ENCODE measurements at regions not wholly inside any gene's neighbourhood (a gene's known extent, or its start where the extent isn't known, plus 50 kb on each side); places are given as distances from the start of the nearest gene placed in this dataset.

DNA sequence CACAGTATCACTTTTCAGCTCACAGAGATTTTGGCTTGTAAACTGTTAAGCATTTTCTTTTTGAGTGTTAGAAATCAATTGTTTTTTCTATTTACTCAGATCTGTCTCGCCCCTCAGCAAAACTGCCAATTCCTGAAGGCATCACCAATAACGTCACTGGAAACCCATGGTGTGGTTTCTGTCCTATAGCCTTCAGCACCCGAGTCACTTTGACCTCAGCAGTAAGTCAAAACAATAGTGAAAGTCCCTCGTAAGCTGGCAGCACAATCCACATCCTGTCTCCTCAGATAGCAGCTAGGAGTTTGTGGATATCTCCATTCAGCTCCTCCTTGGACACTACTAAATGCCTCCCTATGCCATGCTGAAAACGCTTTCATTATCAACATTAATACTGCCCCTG, 1787.4 kb upstream of the ADGRL3 start:
- H3K4me2 ChIP-seq = no peak overlapping the region
- H3K9me3 Mint-ChIP-seq = peaks cover 12% of the 10 kb centered on the region; the same call in 2 of the 3 replicates
- no peaks in the 10 kb centered on the region for H3K4me1 ChIP-seq (ENCODE audit: insufficient read depth)
- ATAC-seq = no peak
- no peaks in the 10 kb centered on the region for H3K27me3 Mint-ChIP-seq (ENCODE audit: insufficient read depth, low read depth, poor library complexity)
- H3K36me3 ChIP-seq (ENCODE audit: insufficient read depth) = no peaks in the 10 kb centered on the region
- TF ChIP-seq, protein P1, sequence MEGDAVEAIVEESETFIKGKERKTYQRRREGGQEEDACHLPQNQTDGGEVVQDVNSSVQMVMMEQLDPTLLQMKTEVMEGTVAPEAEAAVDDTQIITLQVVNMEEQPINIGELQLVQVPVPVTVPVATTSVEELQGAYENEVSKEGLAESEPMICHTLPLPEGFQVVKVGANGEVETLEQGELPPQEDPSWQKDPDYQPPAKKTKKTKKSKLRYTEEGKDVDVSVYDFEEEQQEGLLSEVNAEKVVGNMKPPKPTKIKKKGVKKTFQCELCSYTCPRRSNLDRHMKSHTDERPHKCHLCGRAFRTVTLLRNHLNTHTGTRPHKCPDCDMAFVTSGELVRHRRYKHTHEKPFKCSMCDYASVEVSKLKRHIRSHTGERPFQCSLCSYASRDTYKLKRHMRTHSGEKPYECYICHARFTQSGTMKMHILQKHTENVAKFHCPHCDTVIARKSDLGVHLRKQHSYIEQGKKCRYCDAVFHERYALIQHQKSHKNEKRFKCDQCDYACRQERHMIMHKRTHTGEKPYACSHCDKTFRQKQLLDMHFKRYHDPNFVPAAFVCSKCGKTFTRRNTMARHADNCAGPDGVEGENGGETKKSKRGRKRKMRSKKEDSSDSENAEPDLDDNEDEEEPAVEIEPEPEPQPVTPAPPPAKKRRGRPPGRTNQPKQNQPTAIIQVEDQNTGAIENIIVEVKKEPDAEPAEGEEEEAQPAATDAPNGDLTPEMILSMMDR (conservative IDR thresholded peaks at IDR 0.05; ENCODE audit: low read depth in 2 of 2) = no peak
- no peak for TF ChIP-seq JUNB (IDR thresholded peaks at IDR 0.05; ENCODE audit: unreplicated experiment)
- TF ChIP-seq ZNF331 (CRISPR knock-in tag; IDR thresholded peaks at IDR 0.05; ENCODE audit: low read depth) = no peak
- no peak for TF ChIP-seq STAT1 (IDR thresholded peaks at IDR 0.05; ENCODE audit: unreplicated experiment)
- TF ChIP-seq EZH2phosphoT487 (IDR thresholded peaks at IDR 0.05; ENCODE audit: unreplicated experiment) = no peak
- TF ChIP-seq, protein P2, sequence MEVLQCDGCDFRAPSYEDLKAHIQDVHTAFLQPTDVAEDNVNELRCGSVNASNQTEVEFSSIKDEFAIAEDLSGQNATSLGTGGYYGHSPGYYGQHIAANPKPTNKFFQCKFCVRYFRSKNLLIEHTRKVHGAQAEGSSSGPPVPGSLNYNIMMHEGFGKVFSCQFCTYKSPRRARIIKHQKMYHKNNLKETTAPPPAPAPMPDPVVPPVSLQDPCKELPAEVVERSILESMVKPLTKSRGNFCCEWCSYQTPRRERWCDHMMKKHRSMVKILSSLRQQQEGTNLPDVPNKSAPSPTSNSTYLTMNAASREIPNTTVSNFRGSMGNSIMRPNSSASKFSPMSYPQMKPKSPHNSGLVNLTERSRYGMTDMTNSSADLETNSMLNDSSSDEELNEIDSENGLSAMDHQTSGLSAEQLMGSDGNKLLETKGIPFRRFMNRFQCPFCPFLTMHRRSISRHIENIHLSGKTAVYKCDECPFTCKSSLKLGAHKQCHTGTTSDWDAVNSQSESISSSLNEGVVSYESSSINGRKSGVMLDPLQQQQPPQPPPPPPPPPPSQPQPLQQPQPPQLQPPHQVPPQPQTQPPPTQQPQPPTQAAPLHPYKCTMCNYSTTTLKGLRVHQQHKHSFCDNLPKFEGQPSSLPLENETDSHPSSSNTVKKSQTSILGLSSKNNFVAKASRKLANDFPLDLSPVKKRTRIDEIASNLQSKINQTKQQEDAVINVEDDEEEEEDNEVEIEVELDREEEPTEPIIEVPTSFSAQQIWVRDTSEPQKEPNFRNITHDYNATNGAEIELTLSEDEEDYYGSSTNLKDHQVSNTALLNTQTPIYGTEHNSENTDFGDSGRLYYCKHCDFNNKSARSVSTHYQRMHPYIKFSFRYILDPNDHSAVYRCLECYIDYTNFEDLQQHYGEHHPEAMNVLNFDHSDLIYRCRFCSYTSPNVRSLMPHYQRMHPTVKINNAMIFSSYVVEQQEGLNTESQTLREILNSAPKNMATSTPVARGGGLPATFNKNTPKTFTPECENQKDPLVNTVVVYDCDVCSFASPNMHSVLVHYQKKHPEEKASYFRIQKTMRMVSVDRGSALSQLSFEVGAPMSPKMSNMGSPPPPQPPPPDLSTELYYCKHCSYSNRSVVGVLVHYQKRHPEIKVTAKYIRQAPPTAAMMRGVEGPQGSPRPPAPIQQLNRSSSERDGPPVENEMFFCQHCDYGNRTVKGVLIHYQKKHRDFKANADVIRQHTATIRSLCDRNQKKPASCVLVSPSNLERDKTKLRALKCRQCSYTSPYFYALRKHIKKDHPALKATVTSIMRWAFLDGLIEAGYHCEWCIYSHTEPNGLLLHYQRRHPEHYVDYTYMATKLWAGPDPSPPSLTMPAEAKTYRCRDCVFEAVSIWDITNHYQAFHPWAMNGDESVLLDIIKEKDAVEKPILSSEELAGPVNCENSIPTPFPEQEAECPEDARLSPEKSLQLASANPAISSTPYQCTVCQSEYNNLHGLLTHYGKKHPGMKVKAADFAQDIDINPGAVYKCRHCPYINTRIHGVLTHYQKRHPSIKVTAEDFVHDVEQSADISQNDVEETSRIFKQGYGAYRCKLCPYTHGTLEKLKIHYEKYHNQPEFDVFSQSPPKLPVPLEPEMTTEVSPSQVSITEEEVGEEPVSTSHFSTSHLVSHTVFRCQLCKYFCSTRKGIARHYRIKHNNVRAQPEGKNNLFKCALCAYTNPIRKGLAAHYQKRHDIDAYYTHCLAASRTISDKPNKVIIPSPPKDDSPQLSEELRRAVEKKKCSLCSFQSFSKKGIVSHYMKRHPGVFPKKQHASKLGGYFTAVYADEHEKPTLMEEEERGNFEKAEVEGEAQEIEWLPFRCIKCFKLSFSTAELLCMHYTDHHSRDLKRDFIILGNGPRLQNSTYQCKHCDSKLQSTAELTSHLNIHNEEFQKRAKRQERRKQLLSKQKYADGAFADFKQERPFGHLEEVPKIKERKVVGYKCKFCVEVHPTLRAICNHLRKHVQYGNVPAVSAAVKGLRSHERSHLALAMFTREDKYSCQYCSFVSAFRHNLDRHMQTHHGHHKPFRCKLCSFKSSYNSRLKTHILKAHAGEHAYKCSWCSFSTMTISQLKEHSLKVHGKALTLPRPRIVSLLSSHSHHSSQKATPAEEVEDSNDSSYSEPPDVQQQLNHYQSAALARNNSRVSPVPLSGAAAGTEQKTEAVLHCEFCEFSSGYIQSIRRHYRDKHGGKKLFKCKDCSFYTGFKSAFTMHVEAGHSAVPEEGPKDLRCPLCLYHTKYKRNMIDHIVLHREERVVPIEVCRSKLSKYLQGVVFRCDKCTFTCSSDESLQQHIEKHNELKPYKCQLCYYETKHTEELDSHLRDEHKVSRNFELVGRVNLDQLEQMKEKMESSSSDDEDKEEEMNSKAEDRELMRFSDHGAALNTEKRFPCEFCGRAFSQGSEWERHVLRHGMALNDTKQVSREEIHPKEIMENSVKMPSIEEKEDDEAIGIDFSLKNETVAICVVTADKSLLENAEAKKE (CRISPR knock-in tag; IDR thresholded peaks at IDR 0.05) = no peak
- TF ChIP-seq ZNF114 (CRISPR knock-in tag; IDR thresholded peaks at IDR 0.05) = no peak
- TF ChIP-seq, protein P3, sequence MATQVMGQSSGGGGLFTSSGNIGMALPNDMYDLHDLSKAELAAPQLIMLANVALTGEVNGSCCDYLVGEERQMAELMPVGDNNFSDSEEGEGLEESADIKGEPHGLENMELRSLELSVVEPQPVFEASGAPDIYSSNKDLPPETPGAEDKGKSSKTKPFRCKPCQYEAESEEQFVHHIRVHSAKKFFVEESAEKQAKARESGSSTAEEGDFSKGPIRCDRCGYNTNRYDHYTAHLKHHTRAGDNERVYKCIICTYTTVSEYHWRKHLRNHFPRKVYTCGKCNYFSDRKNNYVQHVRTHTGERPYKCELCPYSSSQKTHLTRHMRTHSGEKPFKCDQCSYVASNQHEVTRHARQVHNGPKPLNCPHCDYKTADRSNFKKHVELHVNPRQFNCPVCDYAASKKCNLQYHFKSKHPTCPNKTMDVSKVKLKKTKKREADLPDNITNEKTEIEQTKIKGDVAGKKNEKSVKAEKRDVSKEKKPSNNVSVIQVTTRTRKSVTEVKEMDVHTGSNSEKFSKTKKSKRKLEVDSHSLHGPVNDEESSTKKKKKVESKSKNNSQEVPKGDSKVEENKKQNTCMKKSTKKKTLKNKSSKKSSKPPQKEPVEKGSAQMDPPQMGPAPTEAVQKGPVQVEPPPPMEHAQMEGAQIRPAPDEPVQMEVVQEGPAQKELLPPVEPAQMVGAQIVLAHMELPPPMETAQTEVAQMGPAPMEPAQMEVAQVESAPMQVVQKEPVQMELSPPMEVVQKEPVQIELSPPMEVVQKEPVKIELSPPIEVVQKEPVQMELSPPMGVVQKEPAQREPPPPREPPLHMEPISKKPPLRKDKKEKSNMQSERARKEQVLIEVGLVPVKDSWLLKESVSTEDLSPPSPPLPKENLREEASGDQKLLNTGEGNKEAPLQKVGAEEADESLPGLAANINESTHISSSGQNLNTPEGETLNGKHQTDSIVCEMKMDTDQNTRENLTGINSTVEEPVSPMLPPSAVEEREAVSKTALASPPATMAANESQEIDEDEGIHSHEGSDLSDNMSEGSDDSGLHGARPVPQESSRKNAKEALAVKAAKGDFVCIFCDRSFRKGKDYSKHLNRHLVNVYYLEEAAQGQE (IDR thresholded peaks at IDR 0.05; ENCODE audit: unreplicated experiment) = no peak
- no peak for TF ChIP-seq EZH2 (IDR thresholded peaks at IDR 0.05; ENCODE audit: low read depth, unreplicated experiment)
- TF ChIP-seq CREB1 (CRISPR knock-in tag; IDR thresholded peaks at IDR 0.05; ENCODE audit: low read depth) = no peak
- TF ChIP-seq NANOG (IDR thresholded peaks at IDR 0.05; ENCODE audit: borderline replicate concordance) = no peak
- TF ChIP-seq, protein P4, sequence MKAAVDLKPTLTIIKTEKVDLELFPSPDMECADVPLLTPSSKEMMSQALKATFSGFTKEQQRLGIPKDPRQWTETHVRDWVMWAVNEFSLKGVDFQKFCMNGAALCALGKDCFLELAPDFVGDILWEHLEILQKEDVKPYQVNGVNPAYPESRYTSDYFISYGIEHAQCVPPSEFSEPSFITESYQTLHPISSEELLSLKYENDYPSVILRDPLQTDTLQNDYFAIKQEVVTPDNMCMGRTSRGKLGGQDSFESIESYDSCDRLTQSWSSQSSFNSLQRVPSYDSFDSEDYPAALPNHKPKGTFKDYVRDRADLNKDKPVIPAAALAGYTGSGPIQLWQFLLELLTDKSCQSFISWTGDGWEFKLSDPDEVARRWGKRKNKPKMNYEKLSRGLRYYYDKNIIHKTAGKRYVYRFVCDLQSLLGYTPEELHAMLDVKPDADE (IDR thresholded peaks at IDR 0.05) = no peak
- TF ChIP-seq POLR2AphosphoS5 (IDR thresholded peaks at IDR 0.05; ENCODE audit: low read depth) = no peak
- no peak overlapping the region for H3K4me3 ChIP-seq
- no peak overlapping the region for H2AFZ ChIP-seq
- H3K27me3 ChIP-seq (ENCODE audit: insufficient read depth) = no peaks in the 10 kb centered on the region
- DNase-seq (ENCODE audit: low spot score) = no peak
- no peak overlapping the region for H3K27ac ChIP-seq (ENCODE audit: low read depth)
- no peak overlapping the region for H3K4me3 Mint-ChIP-seq
- H3K27ac Mint-ChIP-seq = no peak overlapping the region
- H3K4me1 Mint-ChIP-seq = peaks cover 2% of the 10 kb centered on the region; the same call in 2 of the 3 replicates
- H3K36me3 Mint-ChIP-seq (ENCODE audit: low read depth) = peaks cover 8% of the 10 kb centered on the region; the same call in 1 of the 3 replicates
- no peaks in the 10 kb centered on the region for H3F3A ChIP-seq (replicated peaks; ENCODE audit: low read depth)
- H3K9me2 ChIP-seq (ENCODE audit: insufficient read depth) = no peaks in the 10 kb centered on the region
- no peaks in the 10 kb centered on the region for H3K79me2 ChIP-seq (replicated peaks; ENCODE audit: insufficient read depth)
- H4K20me1 ChIP-seq (replicated peaks; ENCODE audit: insufficient read depth) = no peaks in the 10 kb centered on the region
